GM23338 (cell line): ENCODE measurements at regions not wholly inside any gene's neighbourhood (a gene's known extent, or its start where the extent isn't known, plus 50 kb on each side); places are given as distances from the start of the nearest gene placed in this dataset.

Experiments
- CREB1 ChIP-seq: fragments of 250-450 bp; sonication (Bioruptor Pico); IDR thresholded peaks from 2 replicates; pipeline ENCODE4 v1.5.0; 2020; ENCODE audit warnings: low read depth, mild to moderate bottlenecking, moderate library complexity
- EZH2 ChIP-seq: fragments of 200-600 bp; sonication (generic); IDR thresholded peaks from one replicate; pipeline ENCODE4 v1.8.0; 2017; ENCODE audit warnings: antibody characterized with exemption, mild to moderate bottlenecking, low read depth; ENCODE audit not compliant: unreplicated experiment
- EZH2phosphoT487 ChIP-seq: fragments of 200-600 bp; sonication (generic); IDR thresholded peaks from one replicate; pipeline ENCODE4 v1.8.1; 2018; ENCODE audit warnings: antibody characterized with exemption; ENCODE audit not compliant: unreplicated experiment
- JUNB ChIP-seq: IDR thresholded peaks from one replicate; pipeline ENCODE4 v1.6.1; 2016; ENCODE audit warnings: antibody characterized with exemption; ENCODE audit not compliant: unreplicated experiment
- NANOG ChIP-seq: IDR thresholded peaks from 2 replicates; pipeline ENCODE4 v1.6.1; 2016; ENCODE audit warnings: antibody characterized with exemption, borderline replicate concordance
- POLR2AphosphoS5 ChIP-seq: IDR thresholded peaks from 2 replicates; pipeline ENCODE4 v1.6.1; 2016; ENCODE audit warnings: antibody characterized with exemption, low read depth
- STAT1 ChIP-seq: IDR thresholded peaks from one replicate; pipeline ENCODE4 v1.6.1; 2016; ENCODE audit warnings: antibody characterized with exemption; ENCODE audit not compliant: unreplicated experiment
- ZNF331 ChIP-seq: fragments of 250-450 bp; sonication (Bioruptor Pico); IDR thresholded peaks from 2 replicates; pipeline ENCODE4 v1.5.0; 2020; ENCODE audit warnings: low read depth, mild to moderate bottlenecking, moderate library complexity
- TF ChIP-seq, protein P1 (sequence below), 2 experiments: fragments of 200-600 bp in 1 of 2; sonication (generic) in 1 of 2; conservative IDR thresholded peaks; 2 replicates each; pipeline versions ENCODE4 v1.5.1 to v1.6.1; 2016 to 2017; ENCODE audit warnings: antibody characterized with exemption in 2 of 2, low read depth in 2 of 2, mild to moderate bottlenecking in 2 of 2, moderate library complexity in 1 of 2
- TF ChIP-seq, protein P2 (sequence below): fragments of 250-450 bp; sonication (Bioruptor Pico); IDR thresholded peaks from 2 replicates; pipeline ENCODE4 v1.5.0; 2020; ENCODE audit warnings: mild to moderate bottlenecking, moderate library complexity
- TF ChIP-seq, protein P3 (sequence below): IDR thresholded peaks from one replicate; pipeline ENCODE4 v1.6.1; 2018; ENCODE audit warnings: antibody characterized with exemption; ENCODE audit not compliant: unreplicated experiment
- TF ChIP-seq, protein P4 (sequence below): IDR thresholded peaks from 2 replicates; pipeline ENCODE4 v1.6.1; 2016; ENCODE audit warnings: antibody characterized with exemption

DNA sequence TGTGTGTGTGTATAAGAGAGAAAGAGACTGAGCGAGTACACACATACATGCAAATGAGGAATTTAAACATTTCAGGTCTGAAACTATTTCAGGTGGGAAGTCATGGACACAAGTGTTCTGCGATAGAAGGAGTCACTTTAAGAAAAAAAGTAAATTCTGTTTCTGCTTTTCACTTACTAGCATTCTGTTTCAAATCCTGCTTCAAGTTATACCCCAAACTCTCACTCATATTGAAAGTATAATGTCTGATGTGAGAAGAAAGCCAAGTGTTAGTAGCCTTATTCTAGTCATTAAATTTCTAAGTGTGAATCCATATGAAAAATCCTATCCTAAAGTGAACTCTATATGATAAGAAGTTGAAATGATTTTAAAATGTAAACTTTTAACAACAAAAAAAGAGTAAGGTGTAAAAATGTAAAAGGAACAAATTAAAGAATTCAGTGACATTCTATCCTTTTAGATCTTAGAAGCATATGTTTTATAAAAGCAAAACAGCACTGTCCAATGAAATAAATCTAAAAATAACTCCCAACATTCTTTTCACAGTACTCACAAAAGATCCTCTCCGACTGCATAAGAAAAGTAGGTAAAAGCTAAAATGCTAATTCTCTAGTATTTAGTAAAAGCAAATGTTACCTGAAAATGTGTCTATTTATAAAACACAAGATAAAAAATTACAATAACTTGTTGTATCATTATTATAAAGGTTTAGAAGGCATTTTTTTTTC lies 570.6 kb downstream of the ZEB2 start:
- TF ChIP-seq POLR2AphosphoS5 (no peak), EZH2 (no peak), STAT1 (no peak), NANOG (no peak), JUNB (no peak), EZH2phosphoT487 (no peak), ZNF331 (no peak), CREB1 (CRISPR knock-in tag) (no peak)
- TF ChIP-seq, protein P1, sequence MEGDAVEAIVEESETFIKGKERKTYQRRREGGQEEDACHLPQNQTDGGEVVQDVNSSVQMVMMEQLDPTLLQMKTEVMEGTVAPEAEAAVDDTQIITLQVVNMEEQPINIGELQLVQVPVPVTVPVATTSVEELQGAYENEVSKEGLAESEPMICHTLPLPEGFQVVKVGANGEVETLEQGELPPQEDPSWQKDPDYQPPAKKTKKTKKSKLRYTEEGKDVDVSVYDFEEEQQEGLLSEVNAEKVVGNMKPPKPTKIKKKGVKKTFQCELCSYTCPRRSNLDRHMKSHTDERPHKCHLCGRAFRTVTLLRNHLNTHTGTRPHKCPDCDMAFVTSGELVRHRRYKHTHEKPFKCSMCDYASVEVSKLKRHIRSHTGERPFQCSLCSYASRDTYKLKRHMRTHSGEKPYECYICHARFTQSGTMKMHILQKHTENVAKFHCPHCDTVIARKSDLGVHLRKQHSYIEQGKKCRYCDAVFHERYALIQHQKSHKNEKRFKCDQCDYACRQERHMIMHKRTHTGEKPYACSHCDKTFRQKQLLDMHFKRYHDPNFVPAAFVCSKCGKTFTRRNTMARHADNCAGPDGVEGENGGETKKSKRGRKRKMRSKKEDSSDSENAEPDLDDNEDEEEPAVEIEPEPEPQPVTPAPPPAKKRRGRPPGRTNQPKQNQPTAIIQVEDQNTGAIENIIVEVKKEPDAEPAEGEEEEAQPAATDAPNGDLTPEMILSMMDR (conservative IDR thresholded peaks at IDR 0.05; ENCODE audit: low read depth in 2 of 2): no peak
- TF ChIP-seq, protein P2, sequence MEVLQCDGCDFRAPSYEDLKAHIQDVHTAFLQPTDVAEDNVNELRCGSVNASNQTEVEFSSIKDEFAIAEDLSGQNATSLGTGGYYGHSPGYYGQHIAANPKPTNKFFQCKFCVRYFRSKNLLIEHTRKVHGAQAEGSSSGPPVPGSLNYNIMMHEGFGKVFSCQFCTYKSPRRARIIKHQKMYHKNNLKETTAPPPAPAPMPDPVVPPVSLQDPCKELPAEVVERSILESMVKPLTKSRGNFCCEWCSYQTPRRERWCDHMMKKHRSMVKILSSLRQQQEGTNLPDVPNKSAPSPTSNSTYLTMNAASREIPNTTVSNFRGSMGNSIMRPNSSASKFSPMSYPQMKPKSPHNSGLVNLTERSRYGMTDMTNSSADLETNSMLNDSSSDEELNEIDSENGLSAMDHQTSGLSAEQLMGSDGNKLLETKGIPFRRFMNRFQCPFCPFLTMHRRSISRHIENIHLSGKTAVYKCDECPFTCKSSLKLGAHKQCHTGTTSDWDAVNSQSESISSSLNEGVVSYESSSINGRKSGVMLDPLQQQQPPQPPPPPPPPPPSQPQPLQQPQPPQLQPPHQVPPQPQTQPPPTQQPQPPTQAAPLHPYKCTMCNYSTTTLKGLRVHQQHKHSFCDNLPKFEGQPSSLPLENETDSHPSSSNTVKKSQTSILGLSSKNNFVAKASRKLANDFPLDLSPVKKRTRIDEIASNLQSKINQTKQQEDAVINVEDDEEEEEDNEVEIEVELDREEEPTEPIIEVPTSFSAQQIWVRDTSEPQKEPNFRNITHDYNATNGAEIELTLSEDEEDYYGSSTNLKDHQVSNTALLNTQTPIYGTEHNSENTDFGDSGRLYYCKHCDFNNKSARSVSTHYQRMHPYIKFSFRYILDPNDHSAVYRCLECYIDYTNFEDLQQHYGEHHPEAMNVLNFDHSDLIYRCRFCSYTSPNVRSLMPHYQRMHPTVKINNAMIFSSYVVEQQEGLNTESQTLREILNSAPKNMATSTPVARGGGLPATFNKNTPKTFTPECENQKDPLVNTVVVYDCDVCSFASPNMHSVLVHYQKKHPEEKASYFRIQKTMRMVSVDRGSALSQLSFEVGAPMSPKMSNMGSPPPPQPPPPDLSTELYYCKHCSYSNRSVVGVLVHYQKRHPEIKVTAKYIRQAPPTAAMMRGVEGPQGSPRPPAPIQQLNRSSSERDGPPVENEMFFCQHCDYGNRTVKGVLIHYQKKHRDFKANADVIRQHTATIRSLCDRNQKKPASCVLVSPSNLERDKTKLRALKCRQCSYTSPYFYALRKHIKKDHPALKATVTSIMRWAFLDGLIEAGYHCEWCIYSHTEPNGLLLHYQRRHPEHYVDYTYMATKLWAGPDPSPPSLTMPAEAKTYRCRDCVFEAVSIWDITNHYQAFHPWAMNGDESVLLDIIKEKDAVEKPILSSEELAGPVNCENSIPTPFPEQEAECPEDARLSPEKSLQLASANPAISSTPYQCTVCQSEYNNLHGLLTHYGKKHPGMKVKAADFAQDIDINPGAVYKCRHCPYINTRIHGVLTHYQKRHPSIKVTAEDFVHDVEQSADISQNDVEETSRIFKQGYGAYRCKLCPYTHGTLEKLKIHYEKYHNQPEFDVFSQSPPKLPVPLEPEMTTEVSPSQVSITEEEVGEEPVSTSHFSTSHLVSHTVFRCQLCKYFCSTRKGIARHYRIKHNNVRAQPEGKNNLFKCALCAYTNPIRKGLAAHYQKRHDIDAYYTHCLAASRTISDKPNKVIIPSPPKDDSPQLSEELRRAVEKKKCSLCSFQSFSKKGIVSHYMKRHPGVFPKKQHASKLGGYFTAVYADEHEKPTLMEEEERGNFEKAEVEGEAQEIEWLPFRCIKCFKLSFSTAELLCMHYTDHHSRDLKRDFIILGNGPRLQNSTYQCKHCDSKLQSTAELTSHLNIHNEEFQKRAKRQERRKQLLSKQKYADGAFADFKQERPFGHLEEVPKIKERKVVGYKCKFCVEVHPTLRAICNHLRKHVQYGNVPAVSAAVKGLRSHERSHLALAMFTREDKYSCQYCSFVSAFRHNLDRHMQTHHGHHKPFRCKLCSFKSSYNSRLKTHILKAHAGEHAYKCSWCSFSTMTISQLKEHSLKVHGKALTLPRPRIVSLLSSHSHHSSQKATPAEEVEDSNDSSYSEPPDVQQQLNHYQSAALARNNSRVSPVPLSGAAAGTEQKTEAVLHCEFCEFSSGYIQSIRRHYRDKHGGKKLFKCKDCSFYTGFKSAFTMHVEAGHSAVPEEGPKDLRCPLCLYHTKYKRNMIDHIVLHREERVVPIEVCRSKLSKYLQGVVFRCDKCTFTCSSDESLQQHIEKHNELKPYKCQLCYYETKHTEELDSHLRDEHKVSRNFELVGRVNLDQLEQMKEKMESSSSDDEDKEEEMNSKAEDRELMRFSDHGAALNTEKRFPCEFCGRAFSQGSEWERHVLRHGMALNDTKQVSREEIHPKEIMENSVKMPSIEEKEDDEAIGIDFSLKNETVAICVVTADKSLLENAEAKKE (CRISPR knock-in tag): no peak
- TF ChIP-seq, protein P3, sequence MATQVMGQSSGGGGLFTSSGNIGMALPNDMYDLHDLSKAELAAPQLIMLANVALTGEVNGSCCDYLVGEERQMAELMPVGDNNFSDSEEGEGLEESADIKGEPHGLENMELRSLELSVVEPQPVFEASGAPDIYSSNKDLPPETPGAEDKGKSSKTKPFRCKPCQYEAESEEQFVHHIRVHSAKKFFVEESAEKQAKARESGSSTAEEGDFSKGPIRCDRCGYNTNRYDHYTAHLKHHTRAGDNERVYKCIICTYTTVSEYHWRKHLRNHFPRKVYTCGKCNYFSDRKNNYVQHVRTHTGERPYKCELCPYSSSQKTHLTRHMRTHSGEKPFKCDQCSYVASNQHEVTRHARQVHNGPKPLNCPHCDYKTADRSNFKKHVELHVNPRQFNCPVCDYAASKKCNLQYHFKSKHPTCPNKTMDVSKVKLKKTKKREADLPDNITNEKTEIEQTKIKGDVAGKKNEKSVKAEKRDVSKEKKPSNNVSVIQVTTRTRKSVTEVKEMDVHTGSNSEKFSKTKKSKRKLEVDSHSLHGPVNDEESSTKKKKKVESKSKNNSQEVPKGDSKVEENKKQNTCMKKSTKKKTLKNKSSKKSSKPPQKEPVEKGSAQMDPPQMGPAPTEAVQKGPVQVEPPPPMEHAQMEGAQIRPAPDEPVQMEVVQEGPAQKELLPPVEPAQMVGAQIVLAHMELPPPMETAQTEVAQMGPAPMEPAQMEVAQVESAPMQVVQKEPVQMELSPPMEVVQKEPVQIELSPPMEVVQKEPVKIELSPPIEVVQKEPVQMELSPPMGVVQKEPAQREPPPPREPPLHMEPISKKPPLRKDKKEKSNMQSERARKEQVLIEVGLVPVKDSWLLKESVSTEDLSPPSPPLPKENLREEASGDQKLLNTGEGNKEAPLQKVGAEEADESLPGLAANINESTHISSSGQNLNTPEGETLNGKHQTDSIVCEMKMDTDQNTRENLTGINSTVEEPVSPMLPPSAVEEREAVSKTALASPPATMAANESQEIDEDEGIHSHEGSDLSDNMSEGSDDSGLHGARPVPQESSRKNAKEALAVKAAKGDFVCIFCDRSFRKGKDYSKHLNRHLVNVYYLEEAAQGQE: no peak
- TF ChIP-seq, protein P4, sequence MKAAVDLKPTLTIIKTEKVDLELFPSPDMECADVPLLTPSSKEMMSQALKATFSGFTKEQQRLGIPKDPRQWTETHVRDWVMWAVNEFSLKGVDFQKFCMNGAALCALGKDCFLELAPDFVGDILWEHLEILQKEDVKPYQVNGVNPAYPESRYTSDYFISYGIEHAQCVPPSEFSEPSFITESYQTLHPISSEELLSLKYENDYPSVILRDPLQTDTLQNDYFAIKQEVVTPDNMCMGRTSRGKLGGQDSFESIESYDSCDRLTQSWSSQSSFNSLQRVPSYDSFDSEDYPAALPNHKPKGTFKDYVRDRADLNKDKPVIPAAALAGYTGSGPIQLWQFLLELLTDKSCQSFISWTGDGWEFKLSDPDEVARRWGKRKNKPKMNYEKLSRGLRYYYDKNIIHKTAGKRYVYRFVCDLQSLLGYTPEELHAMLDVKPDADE: no peak
